Prostate gland (tissue), 2 donors: ENCODE measurements at regions not wholly inside any gene's neighbourhood (a gene's known extent, or its start where the extent isn't known, plus 50 kb on each side); places are given as distances from the start of the nearest gene placed in this dataset.
A peak's percentile ranks its signal among the peaks of the same experiment; 100 is the strongest.

ENCODE experiments used
- DNase-seq: peaks from one replicate; pipeline ENCODE4 v3.0.0-alpha.2; 2019; ENCODE audit warnings: low spot score
- H3K27ac ChIP-seq, 2 donors: fragments of 200-600 bp; sonication (generic); 2 replicates each; pipeline ENCODE4 v1.5.1; 2017 to 2019
- H3K27me3 ChIP-seq: fragments of 200-600 bp; sonication (generic); replicated peaks from 2 replicates; pipeline ENCODE4 v1.5.1; 2019; ENCODE audit not compliant: insufficient read depth
- H3K36me3 ChIP-seq, 2 donors: fragments of 200-600 bp; sonication (generic); 1 replicate in 1 of 2; 2 replicates in 1 of 2; pipeline versions ENCODE4 v1.5.1 to v1.8.1; 2017 to 2019
- H3K4me1 ChIP-seq: fragments of 200-600 bp; sonication (generic); replicated peaks from 2 replicates; pipeline ENCODE4 v1.5.1; 2019
- H3K4me3 ChIP-seq, 2 donors: fragments of 200-600 bp; sonication (generic); 2 replicates each; pipeline ENCODE4 v1.5.1; 2017 to 2019
- H3K9me3 ChIP-seq: fragments of 200-600 bp; sonication (generic); 2 replicates; pipeline ENCODE4 v1.5.1; 2017
- CTCF ChIP-seq, 4 experiments: fragments of 200-600 bp in 2 of 4; fragments of 450-650 bp in 2 of 4; sonication (generic) in 2 of 4; IDR thresholded peaks; 1 replicate in 3 of 4; 2 replicates in 1 of 4; pipeline ENCODE4 v1.5.1; 2016 to 2019; ENCODE audit warnings: antibody characterized with exemption in 4 of 4, mild to moderate bottlenecking in 2 of 4, moderate library complexity in 2 of 4
- POLR2A ChIP-seq: fragments of 450-650 bp; IDR thresholded peaks from one replicate; pipeline ENCODE4 v1.6.1; 2016; ENCODE audit warnings: antibody characterized with exemption, mild to moderate bottlenecking
- POLR2AphosphoS5 ChIP-seq: sonication (generic); formaldehyde crosslinking; IDR thresholded peaks from one replicate; pipeline ENCODE4 v1.6.1; 2017; ENCODE audit warnings: antibody characterized with exemption
- whole genome bisulfite sequencing: methylation state at CpG from one replicate; pipeline ENCODE4 v1.1.5; 2018; 5-methylcytosine and 5-hydroxymethylcytosine counted together
- intact Hi-C: fragments of 100-400 bp; cut with DNase I; formaldehyde crosslinking; loops from one replicate; pipeline ENCODE4 v1.14.2; 2022

- Histone ChIP-seq H3K9me3 (no peaks in the 10 kb centered on the region), H3K27me3 (no peaks in the 10 kb centered on the region), H3K4me3 (no peak overlapping the region), H3K36me3 (no peaks in the 10 kb centered on the region), H3K4me1 (no peaks in the 10 kb centered on the region), H3K27ac (no peak overlapping the region)
- no peak for DNase-seq
- intact Hi-C loops: no loop called here
- TF ChIP-seq POLR2A (no peak), CTCF (IDR thresholded peaks at IDR 0.05) (no peak), POLR2AphosphoS5 (no peak)
Measured at GRCh38 chr9:75274781-75275180, 186.5 kb downstream of the OSTF1 start.

- intact Hi-C loops: no loop called here
- Histone ChIP-seq H3K27ac (no peak overlapping the region), H3K4me3 (no peak overlapping the region), H3K9me3 (no peaks in the 10 kb centered on the region), H3K36me3 (no peaks in the 10 kb centered on the region), H3K4me1 (no peaks in the 10 kb centered on the region), H3K27me3 (no peaks in the 10 kb centered on the region)
- WGBS: 95% methylated on average over 1 of the region's 1 CpG
- no peak for TF ChIP-seq CTCF (IDR thresholded peaks at IDR 0.05)
- TF ChIP-seq POLR2AphosphoS5: no peak
- TF ChIP-seq POLR2A: no peak
- DNase-seq: no peak
Measured at GRCh38 chr9:75282047-75282446, 193.7 kb downstream of the OSTF1 start.

- Histone ChIP-seq H3K36me3 (no peaks in the 10 kb centered on the region), H3K4me3 (no peak overlapping the region), H3K4me1 (no peaks in the 10 kb centered on the region), H3K9me3 (no peaks in the 10 kb centered on the region), H3K27me3 (no peaks in the 10 kb centered on the region), H3K27ac (no peak overlapping the region)
- no peak for DNase-seq
- TF ChIP-seq CTCF (IDR thresholded peaks at IDR 0.05): no peak
- TF ChIP-seq POLR2A: no peak
- no peak for TF ChIP-seq POLR2AphosphoS5
- intact Hi-C loops: no loop called here
Measured at GRCh38 chr9:75289332-75289731, 201.0 kb downstream of the OSTF1 start.

- Histone ChIP-seq H3K9me3 (no peaks in the 10 kb centered on the region), H3K4me3 (no peak overlapping the region), H3K36me3 (no peaks in the 10 kb centered on the region), H3K27me3 (no peaks in the 10 kb centered on the region), H3K27ac (no peak overlapping the region), H3K4me1 (no peaks in the 10 kb centered on the region)
- intact Hi-C loops: no loop called here
- WGBS: 88% methylated on average over 2 of the region's 2 CpGs
- TF ChIP-seq POLR2AphosphoS5 (no peak), CTCF (IDR thresholded peaks at IDR 0.05) (no peak), POLR2A (no peak)
- DNase-seq: no peak
Measured at GRCh38 chr9:75299324-75299723, 211.0 kb downstream of the OSTF1 start.

GRCh38 chr9:75333624-75334023 lies 245.3 kb downstream of the OSTF1 start:
- TF ChIP-seq CTCF (IDR thresholded peaks at IDR 0.05) (peak in 1 of 4 experiments; percentile 29), POLR2AphosphoS5 (no peak)
- Histone ChIP-seq H3K4me1 (no peaks in the 10 kb centered on the region), H3K27me3 (no peaks in the 10 kb centered on the region), H3K27ac (no peak overlapping the region), H3K4me3 (no peak overlapping the region), H3K9me3 (no peaks in the 10 kb centered on the region), H3K36me3 (no peaks in the 10 kb centered on the region)
- no peak for DNase-seq
- intact Hi-C loops: loop anchor here (10.0 kb wide), 2 partner anchors 531 to 971 kb away; no protein-coding TSS in a partner anchor
- WGBS: 78% methylated on average over 2 of the region's 2 CpGs
